Pancreas (tissue), 10 donors: ENCODE measurements at regions not wholly inside any gene's neighbourhood (a gene's known extent, or its start where the extent isn't known, plus 50 kb on each side); places are given as distances from the start of the nearest gene placed in this dataset.

Experiments
- ATAC-seq, 4 donors: fragments of 200-7000 bp; cut with Tn5 transposase; one replicate each; pipeline versions ENCODE4 v1.8.0 to v1.9.1; 2020; ENCODE audit warnings: mild to moderate bottlenecking in 4 of 4, moderate library complexity in 4 of 4
- DNase-seq, 6 donors: peaks; one replicate each; pipeline ENCODE4 v3.0.0-alpha.2; 2020
- FAIRE-seq: peaks from 2 replicates; lab custom pipeline; 2012; peaks lifted over from hg19 to GRCh38; lab: Jason Lieb, UNC
- H3K27ac ChIP-seq, 4 donors: fragments of 200-600 bp; sonication (generic); 1 replicate in 3 of 4; 2 replicates in 1 of 4; pipeline versions ENCODE4 v1.5.0 to v1.8.0; 2020
- H3K27me3 ChIP-seq, 4 donors: fragments of 200-600 bp; one replicate each; pipeline ENCODE4 v1.8.0; 2021
- H3K36me3 ChIP-seq, 3 donors: fragments of 200-600 bp; sonication (generic) in 1 of 3; one replicate each; pipeline versions ENCODE4 v1.5.0 to v1.8.0; 2020 to 2021
- H3K4me1 ChIP-seq, 3 donors: fragments of 200-600 bp; one replicate each; pipeline ENCODE4 v1.8.0; 2021
- H3K4me3 ChIP-seq, 4 donors: fragments of 200-600 bp; sonication (generic) in 2 of 4; one replicate each; pipeline versions ENCODE4 v1.5.0 to v1.8.0; 2020 to 2021
- H3K9me3 ChIP-seq, 4 donors: fragments of 200-600 bp; one replicate each; pipeline ENCODE4 v1.8.0; 2021
- WGBS, 2 donors: extraction: QIAGEN DNeasy Blood & Tissue Kit; methylation state at CpG; one replicate each; pipeline ENCODE4 v1.1.7; 2013; 5-methylcytosine and 5-hydroxymethylcytosine counted together
- intact Hi-C, 3 donors: fragments of 100-400 bp; cut with DNase I; formaldehyde crosslinking; loops; one replicate each; pipeline versions ENCODE4 v1.11.1 to v1.14.2; 2022
- TF ChIP-seq, protein P1 (sequence below), 4 donors: fragments of 200-600 bp; sonication (generic) in 3 of 4; IDR thresholded peaks; one replicate each; pipeline versions ENCODE4 v1.5.0 to v1.8.0; 2021; ENCODE audit warnings: antibody characterized with exemption in 4 of 4
- donor health status: healthy with polysubstance abuse.
- donor health status: DM: no; HTN: no; CAD: no; lungs with moderate emphysema.
- donor health status: DM: no; HTN: no; CAD: no.
- donor health status: control.
- donor health status: control.
- donor health status: Bipolar disorder and iron deficiency.
- donor health status: DM: yes; HTN: yes; CAD: no.
- donor health status: DM: no; HTN: no; CAD: no.
- donor health status: DM: no; HTN: no; CAD: no.
- donor health status: DM: yes; HTN: yes; CAD: no.

DNA sequence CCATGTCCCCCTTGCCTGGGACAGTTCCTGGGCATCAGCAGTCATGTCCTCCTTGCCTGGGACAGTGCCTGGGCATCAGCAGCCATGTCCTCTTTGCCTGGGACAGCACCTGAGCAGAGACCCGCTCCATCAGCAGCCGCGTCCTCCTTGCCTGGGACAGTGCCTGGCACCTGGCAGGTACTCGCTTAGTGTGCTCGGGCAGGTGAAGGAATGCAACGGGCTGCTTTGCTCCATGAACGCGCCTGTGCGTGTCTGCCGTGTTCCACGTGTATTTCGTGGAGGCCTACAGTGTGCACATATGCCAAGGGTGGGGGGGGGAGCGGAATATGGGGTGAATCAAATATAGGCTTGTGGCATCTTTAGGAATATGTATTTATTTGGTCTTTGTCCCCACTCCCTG lies 1490.7 kb downstream of the TBC1D22A start:
- FAIRE-seq (no peak), ATAC-seq (no peak), DNase-seq (no peak)
- no peaks in the 10 kb centered on the region for H3K36me3 ChIP-seq
- H3K27ac ChIP-seq = no peak overlapping the region
- intact Hi-C loops = no loop called here
- H3K9me3 ChIP-seq = no peaks in the 10 kb centered on the region
- H3K27me3 ChIP-seq = no peaks in the 10 kb centered on the region
- no peaks in the 10 kb centered on the region for H3K4me1 ChIP-seq
- H3K4me3 ChIP-seq = no peak overlapping the region
- TF ChIP-seq, protein P1, sequence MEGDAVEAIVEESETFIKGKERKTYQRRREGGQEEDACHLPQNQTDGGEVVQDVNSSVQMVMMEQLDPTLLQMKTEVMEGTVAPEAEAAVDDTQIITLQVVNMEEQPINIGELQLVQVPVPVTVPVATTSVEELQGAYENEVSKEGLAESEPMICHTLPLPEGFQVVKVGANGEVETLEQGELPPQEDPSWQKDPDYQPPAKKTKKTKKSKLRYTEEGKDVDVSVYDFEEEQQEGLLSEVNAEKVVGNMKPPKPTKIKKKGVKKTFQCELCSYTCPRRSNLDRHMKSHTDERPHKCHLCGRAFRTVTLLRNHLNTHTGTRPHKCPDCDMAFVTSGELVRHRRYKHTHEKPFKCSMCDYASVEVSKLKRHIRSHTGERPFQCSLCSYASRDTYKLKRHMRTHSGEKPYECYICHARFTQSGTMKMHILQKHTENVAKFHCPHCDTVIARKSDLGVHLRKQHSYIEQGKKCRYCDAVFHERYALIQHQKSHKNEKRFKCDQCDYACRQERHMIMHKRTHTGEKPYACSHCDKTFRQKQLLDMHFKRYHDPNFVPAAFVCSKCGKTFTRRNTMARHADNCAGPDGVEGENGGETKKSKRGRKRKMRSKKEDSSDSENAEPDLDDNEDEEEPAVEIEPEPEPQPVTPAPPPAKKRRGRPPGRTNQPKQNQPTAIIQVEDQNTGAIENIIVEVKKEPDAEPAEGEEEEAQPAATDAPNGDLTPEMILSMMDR (IDR thresholded peaks at IDR 0.05) = no peak
- WGBS, 2 donors = 56 to 75% methylated on average over 12 to 13 of the region's 13 CpGs

DNA sequence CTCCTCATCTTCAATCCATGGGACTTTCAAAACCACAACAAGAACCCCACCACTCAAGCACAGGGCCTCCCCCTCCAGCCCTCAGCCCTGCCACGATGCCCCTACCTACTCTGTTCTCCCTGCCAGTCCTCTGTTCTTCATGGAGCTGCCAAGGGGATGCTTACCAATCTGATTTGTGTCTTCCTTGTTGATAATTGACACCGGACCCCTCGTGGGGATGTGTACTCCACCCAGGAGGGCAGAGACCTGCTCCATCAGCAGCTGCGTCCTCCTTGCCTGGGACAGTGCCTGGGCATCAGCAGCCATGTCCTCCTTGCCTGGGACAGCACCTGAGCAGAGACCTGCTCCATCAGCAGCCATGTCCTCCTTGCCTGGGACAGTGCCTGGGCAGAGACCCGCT lies 1489.2 kb downstream of the TBC1D22A start:
- Histone ChIP-seq H3K4me1 (no peaks in the 10 kb centered on the region), H3K27ac (no peak overlapping the region), H3K27me3 (no peaks in the 10 kb centered on the region), H3K4me3 (no peak overlapping the region), H3K9me3 (no peaks in the 10 kb centered on the region), H3K36me3 (no peaks in the 10 kb centered on the region)
- WGBS, 2 donors = 45 to 48% methylated on average over 4 to 5 of the region's 5 CpGs
- TF ChIP-seq, protein P1 (IDR thresholded peaks at IDR 0.05) = no peak
- FAIRE-seq (no peak), DNase-seq (no peak), ATAC-seq (no peak)
- intact Hi-C loops = no loop called here

DNA sequence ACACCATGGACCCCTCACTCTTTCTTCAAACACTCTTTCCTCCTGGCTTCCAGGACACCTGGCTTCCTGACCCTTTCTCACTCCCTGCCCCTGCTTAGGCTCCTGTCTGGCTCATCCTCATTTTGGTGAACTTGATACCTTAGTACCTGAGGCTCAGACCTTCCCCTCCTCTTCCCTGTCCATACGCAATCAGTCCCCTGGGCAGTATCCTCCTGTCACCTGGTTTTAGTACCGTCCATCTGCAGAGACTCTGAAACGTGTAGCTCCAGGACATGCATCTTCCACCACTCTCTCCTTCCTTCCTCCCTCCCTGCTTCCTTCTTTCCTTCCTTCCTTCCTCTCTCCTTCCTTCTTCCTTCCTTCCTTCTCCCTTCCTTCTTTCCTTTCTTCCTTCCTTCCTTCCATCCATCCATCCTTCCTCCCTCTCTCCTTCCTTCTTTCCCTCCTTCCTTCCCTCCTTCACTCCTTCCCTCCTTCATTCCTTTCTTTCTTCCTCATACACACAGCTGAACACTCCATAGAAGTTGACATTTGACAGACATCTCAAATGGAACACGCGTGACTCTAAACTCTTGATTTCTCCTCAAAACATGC lies 1488.6 kb downstream of the TBC1D22A start:
- no peaks in the 10 kb centered on the region for H3K27me3 ChIP-seq
- H3K4me1 ChIP-seq = no peaks in the 10 kb centered on the region
- 52 to 54% methylated on average over 5 of the region's 5 CpGs for WGBS, 2 donors
- no peaks in the 10 kb centered on the region for H3K9me3 ChIP-seq
- H3K27ac ChIP-seq = no peak overlapping the region
- DNase-seq (no peak), ATAC-seq (no peak), FAIRE-seq (no peak)
- TF ChIP-seq, protein P1 (IDR thresholded peaks at IDR 0.05) = no peak
- intact Hi-C loops = no loop called here
- H3K36me3 ChIP-seq = no peaks in the 10 kb centered on the region
- H3K4me3 ChIP-seq = no peak overlapping the region

DNA sequence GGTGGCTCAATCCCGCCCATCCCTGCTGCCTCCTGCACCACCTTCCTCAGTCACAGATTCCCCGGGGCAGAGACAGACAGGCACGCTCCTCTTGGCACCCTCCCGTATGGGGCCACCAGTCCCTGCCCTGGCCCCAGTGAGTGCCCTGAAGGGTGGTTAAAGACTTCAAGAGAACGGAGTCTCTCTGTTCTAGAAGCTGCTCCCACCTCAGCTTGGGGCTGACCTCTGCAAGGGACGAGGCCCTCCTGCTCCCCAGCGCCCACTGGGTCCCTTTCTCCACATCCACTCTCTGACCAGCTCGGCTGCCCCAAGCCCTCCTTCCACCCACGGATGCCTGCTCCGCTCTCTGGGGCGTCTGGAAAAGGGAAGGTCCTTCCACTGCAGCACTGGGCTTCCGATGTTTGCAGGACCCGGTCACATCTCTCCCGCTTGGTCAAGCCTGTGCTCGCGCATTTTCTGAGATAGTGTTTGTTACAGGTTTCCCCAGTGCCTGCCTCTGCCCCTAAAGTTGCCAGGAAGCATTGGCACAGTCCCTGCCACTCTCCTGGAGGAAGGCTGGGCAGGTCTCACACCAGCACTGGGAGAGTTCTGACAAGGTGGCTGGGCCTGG lies 1487.9 kb downstream of the TBC1D22A start:
- intact Hi-C loops = no loop called here
- Histone ChIP-seq H3K36me3 (no peaks in the 10 kb centered on the region), H3K27me3 (no peaks in the 10 kb centered on the region), H3K27ac (no peak overlapping the region), H3K4me1 (no peaks in the 10 kb centered on the region), H3K9me3 (no peaks in the 10 kb centered on the region), H3K4me3 (no peak overlapping the region)
- TF ChIP-seq, protein P1 (IDR thresholded peaks at IDR 0.05) = no peak
- FAIRE-seq (no peak), ATAC-seq (no peak), DNase-seq (no peak)
- WGBS, 2 donors = 34 to 56% methylated on average over 16 of the region's 16 CpGs

DNA sequence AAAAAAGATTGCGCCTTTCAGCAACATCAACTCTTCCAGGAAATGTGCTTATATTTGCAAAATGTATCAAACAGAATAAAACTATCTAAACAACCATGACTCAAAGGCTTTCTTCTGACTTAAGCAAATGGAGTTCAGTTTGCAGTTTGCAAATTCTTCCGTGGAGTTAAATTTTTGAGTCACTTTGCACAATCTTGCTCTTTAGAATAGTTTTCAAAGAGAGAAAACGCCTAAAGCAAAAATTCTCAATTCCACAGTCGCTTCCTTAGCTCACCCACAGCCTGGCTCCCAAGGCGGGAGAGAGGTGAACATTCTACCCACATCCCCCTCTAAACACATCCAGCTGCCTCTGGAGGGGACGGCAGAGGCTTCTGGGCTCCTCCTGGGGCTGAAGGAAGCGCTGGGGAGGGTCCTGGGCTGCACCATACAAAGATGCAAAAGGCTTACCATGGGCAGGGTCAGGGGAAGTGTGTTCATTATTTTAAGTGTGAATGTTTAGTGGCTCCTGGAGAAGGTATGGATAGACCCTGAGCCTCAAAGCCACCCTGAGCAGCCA lies 1487.3 kb downstream of the TBC1D22A start:
- Histone ChIP-seq H3K27ac (no peak overlapping the region), H3K9me3 (no peaks in the 10 kb centered on the region), H3K4me3 (no peak overlapping the region), H3K36me3 (no peaks in the 10 kb centered on the region), H3K27me3 (no peaks in the 10 kb centered on the region), H3K4me1 (no peaks in the 10 kb centered on the region)
- TF ChIP-seq, protein P1 (IDR thresholded peaks at IDR 0.05) = no peak
- DNase-seq (no peak), FAIRE-seq (no peak), ATAC-seq (no peak)
- intact Hi-C loops = no loop called here
- WGBS, 2 donors = 35 to 43% methylated on average over 6 to 7 of the region's 7 CpGs
